ENCODE measurements at regions not wholly inside any gene's neighbourhood (a gene's known extent, or its start where the extent isn't known, plus 50 kb on each side); places are given as distances from the start of the nearest gene placed in this dataset.

DNA sequence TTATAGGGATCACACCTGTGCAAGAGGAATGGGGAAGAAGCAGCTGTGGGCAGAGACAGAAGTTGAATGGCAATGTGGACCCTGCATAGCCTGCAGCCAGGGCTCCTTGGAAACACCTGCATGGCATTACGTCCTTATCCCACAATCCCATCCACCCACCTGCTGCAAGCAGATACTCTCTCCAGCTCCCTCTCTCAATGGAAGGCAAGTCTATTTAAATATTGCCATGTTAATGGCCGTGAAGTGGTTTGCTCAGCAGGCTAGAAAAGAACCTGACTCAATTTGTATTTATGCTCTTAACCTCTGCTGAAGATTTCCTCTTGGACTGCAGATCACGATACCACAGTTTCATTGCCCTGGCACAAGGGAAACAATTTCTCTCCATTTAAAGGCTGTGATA lies 417.0 kb downstream of the TYW1 start:
- DNase-seq (ENCODE audit: extremely low read depth in 1 of 2, low read depth in 1 of 2): no peak

DNA sequence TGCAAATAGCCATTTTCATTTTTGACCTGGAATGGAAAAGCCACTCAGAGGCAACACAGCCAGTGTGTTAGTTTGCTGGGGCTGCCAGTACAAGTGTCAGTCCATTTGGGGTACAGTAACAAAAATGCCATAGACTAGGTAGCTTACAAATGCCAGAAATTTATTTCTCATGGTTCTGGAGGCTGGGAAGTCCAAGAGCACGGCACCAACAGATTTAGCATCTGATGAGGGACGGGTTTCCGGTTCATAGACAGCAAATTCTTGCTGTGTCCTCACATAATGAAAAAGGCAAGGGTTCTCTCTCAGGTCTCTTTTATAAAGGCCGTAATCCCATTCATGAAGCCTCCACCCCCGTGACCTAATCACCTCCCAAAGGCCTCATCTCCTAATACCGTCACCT lies 418.2 kb downstream of the TYW1 start:
- no peak for DNase-seq (ENCODE audit: extremely low read depth in 1 of 2, low read depth in 1 of 2)

DNA sequence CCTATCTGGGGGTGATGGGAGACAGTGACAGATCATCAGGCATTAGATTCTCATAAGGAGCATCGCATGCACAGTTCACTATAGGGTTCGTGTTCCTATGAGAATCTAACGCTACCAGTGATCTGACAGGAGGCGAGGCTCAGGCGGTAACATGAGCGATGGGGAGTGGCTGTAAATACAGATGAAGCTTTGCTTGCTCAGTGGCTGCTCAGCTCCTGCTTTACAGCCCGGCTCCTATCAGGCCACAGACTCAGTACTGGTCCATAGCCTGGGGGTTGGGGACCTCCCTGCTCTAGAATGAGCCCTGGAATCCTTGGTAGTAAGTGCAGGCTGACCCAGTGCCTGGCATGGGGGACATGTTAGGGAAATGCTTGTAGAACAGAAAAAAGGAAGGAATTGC lies 426.0 kb downstream of the TYW1 start:
- DNase-seq (ENCODE audit: extremely low read depth in 1 of 2, low read depth in 1 of 2): no peak

DNA sequence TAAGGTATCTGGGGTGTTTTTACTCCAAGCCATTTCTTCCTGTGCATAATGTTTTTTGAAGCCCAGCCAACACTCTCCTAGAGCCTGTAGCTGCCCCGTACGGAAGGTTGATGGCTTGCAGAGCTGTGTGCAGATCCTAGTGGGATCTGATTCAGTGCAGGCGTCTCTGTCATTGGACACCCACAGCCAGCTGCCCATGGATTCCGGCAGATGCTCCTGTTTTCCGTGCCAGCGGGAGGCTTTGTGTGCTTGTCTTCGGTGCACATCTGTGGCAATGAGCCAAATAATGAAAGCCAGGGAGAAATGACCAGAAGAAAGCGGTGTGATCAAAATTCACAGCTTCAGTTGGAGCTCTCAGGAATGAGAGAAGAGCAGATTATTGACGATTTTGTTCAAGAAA lies 426.4 kb downstream of the TYW1 start:
- no peak for DNase-seq (ENCODE audit: extremely low read depth in 1 of 2, low read depth in 1 of 2)

DNA sequence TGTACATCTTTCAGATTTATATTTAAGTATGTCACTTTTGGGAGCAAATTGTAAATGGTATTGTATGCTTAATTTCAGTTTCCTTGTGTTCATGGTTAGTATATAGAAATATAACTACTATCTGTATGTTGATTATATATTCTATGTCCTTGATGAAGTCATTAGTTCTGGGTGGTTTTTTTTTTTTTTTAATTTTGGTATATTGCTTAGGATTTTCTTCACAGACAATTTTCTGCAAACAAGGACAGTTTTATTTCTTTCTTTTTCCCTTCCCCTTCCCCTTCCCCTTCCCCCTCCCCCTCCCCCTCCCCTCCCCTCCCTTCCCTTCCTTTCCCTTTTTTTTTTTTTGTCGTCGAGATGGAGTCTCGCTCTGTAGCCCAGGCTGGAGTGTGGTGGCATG lies 430.0 kb downstream of the TYW1 start:
- DNase-seq (ENCODE audit: extremely low read depth in 1 of 2, low read depth in 1 of 2): no peak

DNA sequence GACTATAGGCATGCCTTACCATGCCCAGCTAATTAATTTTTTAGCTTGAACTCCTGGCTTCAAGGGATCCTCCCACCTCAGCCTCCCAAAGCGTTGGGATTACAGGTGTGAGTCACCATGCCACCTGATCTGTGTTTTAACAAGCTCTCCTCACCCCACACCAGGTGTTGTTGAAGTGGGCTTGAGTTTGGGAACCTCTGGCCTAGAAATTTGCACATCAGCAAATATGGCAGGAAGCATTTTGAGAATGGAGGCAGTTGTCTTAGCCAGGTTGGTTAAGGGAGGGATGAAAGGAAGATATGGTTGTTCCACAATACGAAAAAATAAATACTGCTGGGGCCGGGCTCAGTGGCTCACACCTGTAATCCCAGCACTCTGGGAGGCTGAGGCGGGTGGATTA lies 433.1 kb downstream of the TYW1 start:
- no peak for DNase-seq (ENCODE audit: extremely low read depth in 1 of 2, low read depth in 1 of 2)

DNA sequence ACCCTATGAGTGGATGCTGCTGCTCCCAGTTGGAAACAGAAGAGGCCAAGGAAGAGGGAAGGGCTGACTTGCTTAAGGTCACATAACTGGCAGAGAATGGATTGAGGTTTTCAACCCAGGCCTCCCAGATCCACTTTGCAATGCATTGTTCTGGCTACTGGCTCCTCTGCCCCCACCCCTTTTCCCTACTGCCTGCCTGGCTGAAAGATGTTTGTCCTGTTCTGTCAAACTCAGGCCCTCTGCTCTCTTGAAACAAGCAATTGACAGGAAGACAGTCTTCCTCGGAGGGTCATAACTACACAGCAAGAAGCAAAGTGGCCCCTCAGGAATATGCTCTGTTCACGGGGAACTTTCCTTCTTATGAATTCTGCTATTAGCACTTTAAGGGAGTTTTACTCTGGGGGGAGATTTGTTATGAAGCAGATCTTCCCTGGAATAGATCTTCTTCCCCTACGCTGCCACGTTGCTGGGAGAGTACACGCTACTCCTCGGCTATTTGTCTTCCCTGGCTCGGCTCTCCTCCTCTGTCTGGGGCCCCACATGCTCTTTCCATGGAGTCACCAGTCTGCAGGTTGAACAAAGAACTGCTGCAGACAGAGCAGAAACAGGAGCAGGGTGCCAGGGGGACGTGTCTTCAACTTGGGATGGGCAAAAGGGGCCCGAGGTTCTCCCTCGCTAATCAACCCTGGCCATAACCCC lies 436.1 kb downstream of the TYW1 start:
- DNase-seq (ENCODE audit: extremely low read depth in 1 of 2, low read depth in 1 of 2): no peak

DNA sequence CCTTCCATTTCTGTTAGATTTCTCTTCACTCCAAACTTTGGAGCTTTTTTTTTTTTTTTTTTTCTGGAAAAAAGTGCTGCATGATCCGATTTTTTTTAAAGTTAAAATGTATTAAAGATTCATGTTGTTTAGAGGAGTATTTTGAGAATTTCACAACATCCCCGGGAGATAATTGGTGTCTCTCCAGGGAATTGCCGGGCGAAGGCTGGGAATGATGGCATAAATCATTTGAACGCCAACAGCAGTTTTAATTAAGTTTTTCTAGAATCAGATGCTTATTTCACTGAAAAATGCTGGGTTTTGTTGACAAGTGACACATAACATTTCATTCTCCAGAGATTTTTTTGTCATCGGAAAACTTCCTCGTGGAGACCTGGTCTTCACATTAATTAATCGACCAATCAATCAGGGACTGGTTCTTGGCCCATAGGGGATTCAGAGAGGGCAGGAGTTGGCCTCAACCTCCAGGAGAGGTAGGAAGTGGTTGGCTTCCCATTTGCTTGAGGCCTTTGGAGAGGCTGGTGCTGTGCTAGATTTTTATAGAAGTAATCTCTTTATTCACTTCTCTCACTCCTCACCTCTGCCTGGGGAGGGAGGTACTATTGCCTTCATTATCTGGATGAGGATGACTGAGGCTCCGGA lies 439.4 kb downstream of the TYW1 start:
- DNase-seq (ENCODE audit: extremely low read depth in 1 of 2, low read depth in 1 of 2): no peak

DNA sequence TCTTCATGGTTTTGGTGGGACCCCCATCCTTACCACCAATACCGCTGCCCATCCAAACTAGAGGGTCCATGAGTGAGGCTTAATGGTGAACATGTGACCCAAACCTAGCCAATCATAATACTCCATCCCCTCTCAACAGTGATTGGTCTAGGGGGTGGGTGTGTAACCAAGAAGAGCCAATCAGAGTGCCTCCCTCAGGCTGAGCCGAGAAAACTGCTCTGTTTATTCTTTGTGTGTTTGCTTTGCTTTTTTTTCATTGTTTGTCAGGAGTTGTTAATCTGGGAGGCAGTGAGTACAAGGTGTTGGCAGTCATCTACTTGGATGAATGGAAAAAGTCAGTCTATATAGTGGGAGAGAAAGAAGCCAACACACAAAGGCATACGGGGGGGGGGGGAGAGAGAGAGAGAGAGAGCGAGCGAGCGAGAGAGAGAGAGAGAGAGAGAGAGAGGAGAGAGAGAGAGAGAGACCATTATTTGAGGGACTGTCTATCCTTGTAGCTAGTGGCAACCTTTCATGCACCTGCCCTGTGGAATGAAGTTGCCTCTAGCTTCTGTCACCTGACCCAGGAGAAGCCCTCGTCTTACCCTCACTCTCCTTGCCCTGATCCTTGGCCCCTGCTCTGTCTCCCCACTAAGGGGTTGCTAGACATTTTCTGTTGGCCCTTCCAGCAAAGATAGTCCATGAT lies 441.7 kb downstream of the TYW1 start:
- DNase-seq (ENCODE audit: extremely low read depth in 1 of 2, low read depth in 1 of 2): no peak

DNA sequence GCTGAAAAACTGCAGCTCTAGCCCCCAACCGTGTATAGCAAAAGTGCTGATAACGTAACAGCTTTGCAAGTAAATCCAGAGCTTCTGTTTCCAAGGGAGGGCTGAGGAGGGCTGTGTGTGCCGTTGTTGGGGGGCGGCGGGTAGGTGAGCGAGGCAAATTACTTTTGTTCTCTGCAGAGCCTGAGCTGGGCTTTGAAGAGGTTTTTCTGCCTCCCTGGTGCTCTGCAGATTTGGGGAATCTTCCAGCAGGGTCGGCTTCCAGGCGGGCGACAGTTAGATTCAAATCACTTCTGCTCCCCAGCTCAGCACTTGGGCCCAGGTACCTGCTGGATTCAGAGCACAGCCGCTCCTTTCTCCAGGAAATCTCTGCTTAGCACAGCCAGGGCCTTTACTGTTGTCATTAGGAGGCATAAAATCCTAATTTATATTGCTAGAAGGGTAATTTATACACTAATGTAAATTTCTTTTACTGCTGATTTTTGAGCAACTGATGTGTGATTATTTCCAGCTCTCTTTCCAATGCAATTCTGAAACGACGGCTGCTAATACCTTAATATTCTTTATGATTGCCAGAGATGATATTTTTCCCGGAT lies 442.4 kb downstream of the TYW1 start:
- DNase-seq (ENCODE audit: extremely low read depth in 1 of 2, low read depth in 1 of 2): no peak

DNA sequence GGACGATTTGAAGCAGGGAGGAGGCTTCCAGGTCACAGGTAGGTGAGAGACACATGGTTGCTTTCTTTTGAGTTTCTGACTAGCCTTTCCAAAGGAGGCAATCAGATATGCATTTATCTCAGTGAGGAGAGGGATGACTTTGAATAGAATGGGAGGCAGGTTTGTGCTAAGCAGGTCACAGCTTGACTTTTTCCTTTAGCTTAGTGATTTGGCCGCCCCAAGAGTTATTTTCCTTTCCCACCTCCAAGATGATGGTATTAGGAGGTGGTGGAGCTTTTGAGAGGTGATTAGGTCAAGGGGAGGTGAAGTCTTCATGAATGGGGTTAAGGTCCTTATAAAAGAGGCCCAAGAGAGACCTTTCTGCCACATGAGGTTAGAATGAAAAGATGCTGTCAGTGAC lies 443.7 kb downstream of the TYW1 start:
- DNase-seq (ENCODE audit: extremely low read depth in 1 of 2, low read depth in 1 of 2): no peak

DNA sequence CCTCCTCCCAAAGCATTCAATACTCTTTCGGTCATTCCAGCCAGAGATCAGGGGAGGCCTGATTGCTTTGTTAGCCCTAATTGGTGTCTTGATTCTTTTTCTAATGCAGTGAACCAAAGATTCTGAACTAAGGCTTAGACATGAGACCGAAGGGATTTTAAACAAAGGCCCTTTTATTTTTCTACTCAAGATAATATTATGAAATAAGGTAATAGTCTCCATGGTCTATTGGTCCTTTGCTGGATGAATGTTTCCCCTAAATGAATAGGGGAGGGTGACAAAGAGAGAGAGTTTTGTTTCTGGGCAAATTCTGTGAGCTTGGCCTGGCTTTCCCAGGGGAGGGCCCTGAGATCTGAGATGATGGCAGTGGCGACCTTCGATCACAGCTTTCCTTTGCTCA lies 449.1 kb downstream of the TYW1 start:
- DNase-seq (ENCODE audit: extremely low read depth in 1 of 2, low read depth in 1 of 2): no peak

DNA sequence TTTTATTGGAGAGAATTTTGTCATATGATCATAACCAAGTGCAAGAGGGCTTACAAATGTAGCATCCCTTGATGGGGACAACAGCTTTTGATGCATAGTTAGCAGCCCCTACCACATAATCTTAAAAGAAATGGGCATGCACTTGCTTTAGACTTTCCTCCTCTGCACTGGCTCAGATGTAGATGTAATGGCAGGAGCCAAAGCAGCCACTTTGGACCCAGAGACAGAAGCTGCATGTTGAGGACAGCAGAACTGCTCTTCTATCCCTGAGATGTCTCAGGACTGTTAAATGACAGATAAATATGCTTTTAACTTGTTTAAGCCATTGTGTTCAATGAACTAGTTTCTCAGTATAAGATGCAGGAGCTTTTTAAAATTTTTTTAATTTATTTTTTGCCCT lies 450.7 kb downstream of the TYW1 start:
- DNase-seq (ENCODE audit: extremely low read depth in 1 of 2, low read depth in 1 of 2): no peak

DNA sequence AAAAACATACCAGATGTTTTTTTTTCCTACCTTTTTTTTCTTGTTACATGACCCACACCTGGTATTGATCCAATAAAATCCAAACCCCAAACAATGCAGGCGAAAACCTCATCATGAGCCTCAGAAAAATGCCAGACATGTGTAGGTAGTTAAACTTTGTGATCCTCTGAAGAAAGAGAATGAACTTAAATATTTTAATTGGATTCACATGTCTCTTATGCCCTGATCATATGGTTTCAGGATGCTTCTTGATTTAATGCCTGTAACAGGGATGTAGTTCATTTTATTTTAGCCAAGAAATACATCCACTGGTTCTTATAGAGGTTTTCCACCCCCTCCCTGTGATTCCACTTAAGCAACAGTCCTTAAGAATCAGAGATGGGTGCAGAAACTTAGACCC lies 451.6 kb downstream of the TYW1 start:
- no peak for DNase-seq (ENCODE audit: extremely low read depth in 1 of 2, low read depth in 1 of 2)

DNA sequence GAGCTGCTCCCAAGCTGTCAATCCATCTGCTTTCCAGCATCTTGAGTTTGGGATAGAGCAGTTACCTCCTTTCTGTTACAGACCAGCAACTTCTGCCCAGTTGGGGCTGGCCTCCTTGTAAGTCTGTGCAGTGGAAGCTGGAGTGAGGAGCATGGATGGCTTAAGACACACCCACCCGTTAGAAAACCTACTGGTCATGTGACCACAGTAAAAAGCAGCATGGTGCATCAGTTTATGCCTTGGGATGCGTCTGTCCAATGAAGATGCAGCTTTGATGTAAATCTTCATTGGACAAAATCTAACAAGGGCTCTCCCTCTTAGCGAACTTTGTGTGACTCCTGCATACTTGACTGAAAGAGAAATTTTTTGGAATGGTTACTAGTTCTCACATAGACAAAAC lies 453.5 kb downstream of the TYW1 start:
- no peak for DNase-seq (ENCODE audit: extremely low read depth in 1 of 2, low read depth in 1 of 2)

DNA sequence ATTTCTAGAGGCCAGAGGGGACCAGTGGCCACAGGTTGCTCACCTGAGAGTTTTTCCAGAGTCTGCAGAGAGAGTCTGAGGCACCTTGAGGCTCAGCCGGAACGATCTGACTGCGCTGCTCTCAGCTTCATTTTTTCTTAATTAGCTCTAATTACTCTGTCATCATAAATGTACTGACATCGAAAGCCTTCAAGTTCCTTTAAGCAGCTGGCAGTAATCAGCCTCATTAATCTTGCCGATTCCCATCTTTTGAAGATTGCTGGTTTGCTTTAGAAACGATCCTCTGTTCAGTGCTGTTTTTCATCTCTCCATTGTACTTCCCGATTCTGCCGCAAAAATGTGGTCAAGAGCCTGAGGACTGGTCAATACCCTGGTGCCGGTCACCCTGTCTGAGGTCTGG lies 454.7 kb downstream of the TYW1 start:
- no peak for DNase-seq (ENCODE audit: extremely low read depth in 1 of 2, low read depth in 1 of 2)

DNA sequence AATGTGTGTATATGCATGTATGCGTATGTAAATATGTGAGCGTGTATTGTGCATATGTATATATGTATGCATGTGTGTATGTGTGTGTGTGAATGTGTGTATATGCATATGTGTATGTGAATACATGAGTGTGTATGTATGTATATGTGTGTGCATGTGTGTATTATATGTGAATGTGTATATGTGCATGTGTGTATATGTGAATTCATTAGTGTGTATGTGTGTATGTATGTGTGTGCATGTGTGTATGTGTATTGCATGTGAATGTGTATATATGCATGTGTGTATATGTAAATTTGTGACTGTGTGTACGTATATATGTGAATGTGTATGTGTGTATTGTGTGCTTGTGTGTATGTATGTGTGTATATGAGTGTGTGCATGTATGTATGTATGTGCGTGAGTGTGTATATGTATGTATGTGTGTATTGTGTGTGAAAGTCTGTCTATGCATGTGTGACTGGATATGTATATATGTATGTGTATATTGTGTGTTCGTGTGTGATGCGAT lies 455.9 kb downstream of the TYW1 start:
- DNase-seq (ENCODE audit: extremely low read depth in 1 of 2, low read depth in 1 of 2): no peak

DNA sequence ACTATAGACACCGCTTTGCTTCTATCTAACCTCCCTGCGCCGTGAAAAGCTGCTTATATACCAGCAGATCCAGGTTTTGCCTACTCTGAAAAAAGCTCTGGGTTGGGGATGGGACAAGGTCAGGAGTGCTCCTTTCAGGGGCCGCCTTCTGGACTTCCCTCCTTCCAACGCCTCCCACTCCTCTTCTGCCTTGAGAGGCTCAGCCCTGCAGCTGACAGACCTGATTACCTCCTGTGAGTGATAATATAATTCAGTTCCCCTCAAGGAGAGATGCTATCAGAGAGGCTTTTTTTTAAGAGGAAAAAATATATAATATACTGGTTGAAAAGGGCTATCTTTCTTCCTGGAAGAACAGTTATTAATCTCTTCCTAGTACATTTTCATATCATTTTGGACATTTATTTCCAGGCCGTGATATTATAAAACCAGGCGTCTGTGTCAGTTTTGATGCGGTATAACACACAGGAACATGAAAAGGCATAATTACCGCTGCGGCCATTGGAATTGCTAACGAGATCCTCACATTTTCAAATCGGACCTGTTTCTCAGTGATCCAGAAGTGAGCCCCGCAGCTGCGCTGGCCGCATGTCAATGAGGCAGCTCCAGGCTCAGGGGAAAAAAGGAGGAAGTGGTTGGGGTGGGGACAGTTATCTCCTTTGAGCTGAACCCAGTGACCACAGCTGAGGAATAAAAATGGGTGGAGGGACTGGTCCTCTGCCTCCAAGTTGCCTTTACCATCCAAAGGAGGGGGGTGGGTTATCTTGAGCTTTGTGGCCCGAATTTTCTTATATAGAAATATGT lies 457.1 kb downstream of the TYW1 start:
- no peak for DNase-seq (ENCODE audit: extremely low read depth in 1 of 2, low read depth in 1 of 2)

DNA sequence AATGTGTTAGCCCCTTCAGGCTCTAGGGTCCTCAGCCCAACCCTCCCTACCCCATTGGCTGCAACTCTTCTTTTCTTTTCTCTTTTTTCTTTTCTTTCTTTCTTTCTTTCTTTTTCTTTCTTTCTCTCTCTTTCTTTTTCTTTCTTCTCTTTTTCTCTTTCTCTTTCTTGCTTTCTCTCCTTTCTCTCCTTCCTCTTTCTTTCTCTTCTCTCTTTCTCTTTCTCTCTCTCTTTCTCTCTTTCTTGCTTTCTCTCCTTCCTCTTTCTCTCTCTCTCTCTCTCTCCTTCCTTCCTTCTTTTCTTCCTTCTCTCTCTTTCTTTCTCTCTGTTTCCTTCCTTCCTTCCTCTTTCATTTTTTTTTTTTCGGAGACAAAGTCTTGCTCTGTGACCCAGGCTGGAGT lies 458.9 kb downstream of the TYW1 start:
- DNase-seq (ENCODE audit: extremely low read depth in 1 of 2, low read depth in 1 of 2): no peak

DNA sequence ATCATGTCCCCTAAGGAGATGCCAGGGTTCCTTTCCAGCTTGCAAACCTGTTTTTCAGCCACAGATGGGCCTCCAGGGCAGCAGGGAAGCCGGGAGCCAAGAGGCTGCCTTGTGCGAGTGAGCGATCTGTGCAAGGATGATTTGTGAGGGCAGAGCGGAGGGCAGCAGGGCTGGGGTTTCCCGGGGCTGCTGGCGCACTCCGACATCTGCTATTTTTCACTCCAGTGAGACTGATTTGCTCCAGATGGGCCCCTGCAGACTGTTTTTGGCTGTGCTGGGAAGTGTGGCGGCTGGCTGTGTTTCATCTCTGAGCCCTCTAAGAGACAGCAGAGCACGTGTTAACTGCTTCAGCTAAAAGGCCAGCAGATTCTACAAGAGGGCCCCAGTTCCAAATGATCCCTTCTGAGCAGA lies 466.2 kb downstream of the TYW1 start:
- no peak for DNase-seq (ENCODE audit: extremely low read depth in 1 of 2, low read depth in 1 of 2)

DNA sequence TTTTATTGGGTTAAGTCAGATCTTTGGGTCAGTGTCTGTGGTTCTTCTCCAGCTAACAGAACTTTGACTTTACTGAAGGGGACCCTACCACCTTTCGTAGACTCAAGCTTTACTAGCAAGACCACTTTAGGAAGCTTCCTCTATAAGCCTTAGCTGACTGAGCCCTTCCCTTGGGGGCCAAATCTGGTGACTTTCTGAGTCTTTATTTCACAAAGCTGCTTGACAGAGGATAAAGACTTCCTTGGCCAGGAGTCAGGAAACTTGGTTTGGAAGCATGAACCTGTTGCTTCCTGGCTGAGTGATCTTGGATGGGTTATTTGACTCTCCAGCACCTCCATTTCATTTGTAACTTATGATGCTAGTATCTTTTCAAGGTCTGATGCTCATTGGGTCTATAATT lies 466.7 kb downstream of the TYW1 start:
- no peak for DNase-seq (ENCODE audit: extremely low read depth in 1 of 2, low read depth in 1 of 2)
